PC-3 (cell line): ENCODE measurements at regions not wholly inside any gene's neighbourhood (a gene's known extent, or its start where the extent isn't known, plus 50 kb on each side); places are given as distances from the start of the nearest gene placed in this dataset.

ENCODE experiments used
- ATAC-seq: fragments of 200-7000 bp; cut with Tn5 transposase; 2 replicates; pipeline ENCODE4 v1.9.1; 2020; ENCODE audit warnings: mild to moderate bottlenecking, moderate library complexity
- BruUV-seq: library from RNA; stranded (reverse); fragments of 400-500 nt; replicated peaks from 2 replicates; lab custom pipeline; 2021; lab: Mats Ljungman, UMichigan
- CTCF ChIA-PET: fragments of 300-600 bp; sonication (Branson Sonifier 250); formaldehyde crosslinking; loops from one replicate; lab custom pipeline; 2022; ENCODE audit warnings: antibody characterized with exemption; lab: Charles Lee
- POLR2A ChIA-PET: fragments of 300-600 bp; sonication (Branson Sonifier 250); formaldehyde crosslinking; loops from one replicate; lab custom pipeline; 2022; ENCODE audit warnings: antibody characterized with exemption; ENCODE audit not compliant: unreplicated experiment; lab: Charles Lee
- DNase-seq: peaks from one replicate; pipeline ENCODE4 v3.0.0-alpha.2; 2015
- H2AFZ ChIP-seq: fragments of 300-600 bp; sonication (generic); 2 replicates; pipeline ENCODE4 v1.6.0; 2016; ENCODE audit warnings: antibody characterized with exemption, low read length
- H3F3A ChIP-seq: fragments of 300-600 bp; sonication (generic); one replicate; pipeline ENCODE4 v1.6.0; 2017; ENCODE audit warnings: antibody characterized with exemption, low read length, control low read depth, mild to moderate bottlenecking; ENCODE audit not compliant: unreplicated experiment
- H3K27ac ChIP-seq: fragments of 300-600 bp; sonication (generic); 2 replicates; pipeline ENCODE4 v1.5.1; 2016; ENCODE audit warnings: mild to moderate bottlenecking, low read length
- H3K27me3 ChIP-seq: fragments of 300-600 bp; sonication (generic); 2 replicates; pipeline ENCODE4 v1.6.1; 2016; ENCODE audit warnings: low read length, mixed read lengths
- H3K36me3 ChIP-seq: fragments of 300-600 bp; sonication (generic); 2 replicates; pipeline ENCODE4 v1.6.1; 2016; ENCODE audit warnings: low read depth, mixed run types, low read length, mixed read lengths
- H3K4me1 ChIP-seq: fragments of 300-600 bp; sonication (generic); 2 replicates; pipeline ENCODE4 v1.5.1; 2016; ENCODE audit warnings: low read length; ENCODE audit not compliant: insufficient read depth
- H3K4me2 ChIP-seq: fragments of 300-600 bp; sonication (generic); 2 replicates; pipeline ENCODE4 v1.6.0; 2016; ENCODE audit warnings: low read length
- H3K4me3 ChIP-seq: fragments of 300-600 bp; sonication (generic); 2 replicates; pipeline ENCODE4 v1.5.1; 2016; ENCODE audit warnings: mild to moderate bottlenecking, low read length, mixed read lengths
- H3K79me2 ChIP-seq: fragments of 300-600 bp; sonication (generic); 2 replicates; pipeline ENCODE4 v1.6.1; 2017; ENCODE audit warnings: low read length, mixed read lengths
- H3K9ac ChIP-seq: fragments of 300-600 bp; sonication (generic); 2 replicates; pipeline ENCODE4 v1.6.0; 2016; ENCODE audit warnings: mild to moderate bottlenecking, low read length
- H3K9me2 ChIP-seq: fragments of 300-600 bp; sonication (generic); replicated peaks from 2 replicates; pipeline ENCODE4 v1.6.1; 2016; ENCODE audit warnings: mixed run types, low read length, mixed read lengths
- H3K9me3 ChIP-seq: fragments of 300-600 bp; sonication (generic); 2 replicates; pipeline ENCODE4 v1.6.1; 2016; ENCODE audit warnings: low read length, mixed read lengths
- H4K20me1 ChIP-seq: fragments of 300-600 bp; sonication (generic); 2 replicates; pipeline ENCODE4 v1.6.1; 2016; ENCODE audit warnings: low read length, mixed read lengths
- EZH2 ChIP-seq: fragments of 300-600 bp; sonication (generic); IDR thresholded peaks from one replicate; pipeline ENCODE4 v1.6.1; 2017; ENCODE audit warnings: antibody characterized with exemption, mild to moderate bottlenecking, low read length; ENCODE audit not compliant: unreplicated experiment
- EZH2phosphoT487 ChIP-seq: fragments of 300-600 bp; sonication (generic); IDR thresholded peaks from 2 replicates; pipeline ENCODE4 v1.6.1; 2018; ENCODE audit warnings: mild to moderate bottlenecking, antibody characterized with exemption, low read length, borderline replicate concordance
- intact Hi-C: fragments of 100-400 bp; cut with micrococcal nuclease; formaldehyde crosslinking; loops from 2 replicates; pipeline ENCODE4 v1.9.0; 2023
- TF ChIP-seq, protein P1 (sequence below): fragments of 300-600 bp; sonication (generic); conservative IDR thresholded peaks from 2 replicates; pipeline ENCODE4 v1.5.1; 2017; ENCODE audit warnings: antibody characterized with exemption, low read depth, mild to moderate bottlenecking, low read length

DNA sequence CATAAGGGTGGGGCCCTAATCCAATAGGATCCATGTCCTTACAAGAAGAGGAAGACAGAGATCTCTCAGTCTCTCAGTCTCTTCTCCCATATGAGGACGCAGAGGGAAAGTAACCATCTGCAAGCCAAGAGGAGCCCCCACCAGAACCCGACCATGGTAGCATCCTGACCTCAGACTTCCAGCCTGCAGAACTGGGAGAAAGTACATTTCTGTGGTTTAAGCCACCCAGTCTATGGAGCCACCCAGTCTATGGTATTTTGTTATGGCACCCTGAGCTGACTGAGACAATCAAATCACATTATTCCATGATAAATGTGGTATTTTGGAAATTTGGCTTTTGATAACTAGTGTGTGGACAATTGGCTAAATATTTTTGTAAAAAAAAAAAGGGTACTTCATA lies 101.5 kb upstream of the TMC3 start:
- BruUV-seq: no TSS peak
- peaks cover 40% of the 10 kb centered on the region for H3K27me3 ChIP-seq
- ATAC-seq (no peak), DNase-seq (no peak)
- H3K27ac ChIP-seq: no peak overlapping the region
- H3F3A ChIP-seq: no peaks in the 10 kb centered on the region
- H3K9me2 ChIP-seq: no peaks in the 10 kb centered on the region
- intact Hi-C loops: no loop called here
- no peak overlapping the region for H3K4me2 ChIP-seq
- POLR2A ChIA-PET: no interaction called here
- no peak overlapping the region for H3K9ac ChIP-seq
- no peak overlapping the region for H2AFZ ChIP-seq
- no peaks in the 10 kb centered on the region for H3K79me2 ChIP-seq
- CTCF ChIA-PET: no interaction called here
- no peaks in the 10 kb centered on the region for H3K4me1 ChIP-seq
- no peaks in the 10 kb centered on the region for H4K20me1 ChIP-seq
- TF ChIP-seq EZH2 (no peak), EZH2phosphoT487 (no peak)
- TF ChIP-seq, protein P1, sequence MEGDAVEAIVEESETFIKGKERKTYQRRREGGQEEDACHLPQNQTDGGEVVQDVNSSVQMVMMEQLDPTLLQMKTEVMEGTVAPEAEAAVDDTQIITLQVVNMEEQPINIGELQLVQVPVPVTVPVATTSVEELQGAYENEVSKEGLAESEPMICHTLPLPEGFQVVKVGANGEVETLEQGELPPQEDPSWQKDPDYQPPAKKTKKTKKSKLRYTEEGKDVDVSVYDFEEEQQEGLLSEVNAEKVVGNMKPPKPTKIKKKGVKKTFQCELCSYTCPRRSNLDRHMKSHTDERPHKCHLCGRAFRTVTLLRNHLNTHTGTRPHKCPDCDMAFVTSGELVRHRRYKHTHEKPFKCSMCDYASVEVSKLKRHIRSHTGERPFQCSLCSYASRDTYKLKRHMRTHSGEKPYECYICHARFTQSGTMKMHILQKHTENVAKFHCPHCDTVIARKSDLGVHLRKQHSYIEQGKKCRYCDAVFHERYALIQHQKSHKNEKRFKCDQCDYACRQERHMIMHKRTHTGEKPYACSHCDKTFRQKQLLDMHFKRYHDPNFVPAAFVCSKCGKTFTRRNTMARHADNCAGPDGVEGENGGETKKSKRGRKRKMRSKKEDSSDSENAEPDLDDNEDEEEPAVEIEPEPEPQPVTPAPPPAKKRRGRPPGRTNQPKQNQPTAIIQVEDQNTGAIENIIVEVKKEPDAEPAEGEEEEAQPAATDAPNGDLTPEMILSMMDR: no peak
- no peaks in the 10 kb centered on the region for H3K9me3 ChIP-seq
- no peak overlapping the region for H3K4me3 ChIP-seq
- no peaks in the 10 kb centered on the region for H3K36me3 ChIP-seq

DNA sequence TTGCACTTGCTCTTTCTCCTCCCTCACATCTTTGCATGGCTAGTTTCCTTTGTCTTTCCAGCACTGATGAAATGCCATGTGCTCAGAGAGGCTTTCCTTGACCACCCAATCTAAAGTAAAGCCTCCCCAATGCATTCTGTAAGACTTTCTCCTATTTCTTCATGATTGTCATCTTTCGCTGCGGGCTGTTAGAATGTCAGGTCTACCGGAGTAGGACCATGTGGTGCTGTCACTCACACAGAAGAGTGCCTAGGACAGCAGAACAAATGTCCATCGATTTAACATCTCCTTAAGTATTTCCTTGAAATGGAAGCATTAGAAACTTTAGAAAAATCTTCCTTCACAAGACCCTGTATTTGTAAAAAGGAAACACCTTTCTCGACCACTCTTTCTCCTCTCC lies 99.9 kb upstream of the TMC3 start:
- H3K4me3 ChIP-seq: no peak overlapping the region
- TF ChIP-seq EZH2 (no peak), EZH2phosphoT487 (no peak)
- TF ChIP-seq, protein P1: no peak
- no peak overlapping the region for H3K9ac ChIP-seq
- intact Hi-C loops: no loop called here
- H4K20me1 ChIP-seq: no peaks in the 10 kb centered on the region
- no peaks in the 10 kb centered on the region for H3F3A ChIP-seq
- H3K4me2 ChIP-seq: no peak overlapping the region
- H3K27me3 ChIP-seq: peaks cover 49% of the 10 kb centered on the region
- no peak for DNase-seq
- no peaks in the 10 kb centered on the region for H3K36me3 ChIP-seq
- H2AFZ ChIP-seq: no peak overlapping the region
- H3K9me2 ChIP-seq: no peaks in the 10 kb centered on the region
- no peaks in the 10 kb centered on the region for H3K9me3 ChIP-seq
- H3K27ac ChIP-seq: no peak overlapping the region
- no peaks in the 10 kb centered on the region for H3K4me1 ChIP-seq
- POLR2A ChIA-PET: no interaction called here
- H3K79me2 ChIP-seq: no peaks in the 10 kb centered on the region
- no peak for ATAC-seq
- CTCF ChIA-PET: no interaction called here
- BruUV-seq: no TSS peak

- intact Hi-C loops: no loop called here
- H3K27ac ChIP-seq: no peak overlapping the region
- no peak for DNase-seq
- no peaks in the 10 kb centered on the region for H3F3A ChIP-seq
- no peaks in the 10 kb centered on the region for H3K9me2 ChIP-seq
- H3K9me3 ChIP-seq: no peaks in the 10 kb centered on the region
- H3K36me3 ChIP-seq: no peaks in the 10 kb centered on the region
- no peak for ATAC-seq
- no peaks in the 10 kb centered on the region for H3K4me1 ChIP-seq
- POLR2A ChIA-PET: no interaction called here
- H3K9ac ChIP-seq: no peak overlapping the region
- no TSS peak for BruUV-seq
- H2AFZ ChIP-seq: no peak overlapping the region
- TF ChIP-seq, protein P1: no peak
- TF ChIP-seq EZH2 (no peak), EZH2phosphoT487 (no peak)
- no peaks in the 10 kb centered on the region for H4K20me1 ChIP-seq
- no peak overlapping the region for H3K4me2 ChIP-seq
- H3K4me3 ChIP-seq: no peak overlapping the region
- H3K79me2 ChIP-seq: no peaks in the 10 kb centered on the region
- H3K27me3 ChIP-seq: peaks cover 49% of the 10 kb centered on the region
- CTCF ChIA-PET: no interaction called here
Measured at GRCh38 chr15:81473177-81473576, 99.2 kb upstream of the TMC3 start.
